ENCODE measurements at regions not wholly inside any gene's neighbourhood (a gene's known extent, or its start where the extent isn't known, plus 50 kb on each side); places are given as distances from the start of the nearest gene placed in this dataset.

DNA sequence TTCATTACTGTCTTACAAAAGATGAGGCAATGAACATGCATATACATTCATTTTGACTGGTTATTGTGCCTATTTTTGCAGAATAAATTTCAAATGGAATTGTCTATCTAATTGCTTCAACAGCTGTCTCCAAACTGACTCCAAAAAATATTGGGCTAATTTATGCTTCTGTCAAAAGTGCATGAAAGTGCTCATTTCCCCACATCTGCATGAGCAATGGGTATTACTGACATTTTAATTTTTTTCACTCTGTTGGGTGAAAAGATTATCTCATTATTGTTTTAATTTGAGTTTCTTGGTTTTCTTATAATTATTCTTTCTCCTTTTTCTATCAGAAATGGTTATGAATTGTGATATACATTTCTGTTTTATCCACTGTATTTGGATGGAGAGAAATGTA, 404.2 kb downstream of the QKI start:
- H3K36me3 Mint-ChIP-seq (ENCODE audit: low read depth): no peaks in the 10 kb centered on the region
- H3K27me3 Mint-ChIP-seq: peaks cover 54% of the 10 kb centered on the region
- intact Hi-C loops (cut with micrococcal nuclease): no loop called here
- H3K9me3 Mint-ChIP-seq: no peaks in the 10 kb centered on the region
- no peak overlapping the region for H3K27ac Mint-ChIP-seq
- H3K4me3 Mint-ChIP-seq: no peak overlapping the region
- H3K4me1 Mint-ChIP-seq (ENCODE audit: low read depth): peaks cover 6% of the 10 kb centered on the region

DNA sequence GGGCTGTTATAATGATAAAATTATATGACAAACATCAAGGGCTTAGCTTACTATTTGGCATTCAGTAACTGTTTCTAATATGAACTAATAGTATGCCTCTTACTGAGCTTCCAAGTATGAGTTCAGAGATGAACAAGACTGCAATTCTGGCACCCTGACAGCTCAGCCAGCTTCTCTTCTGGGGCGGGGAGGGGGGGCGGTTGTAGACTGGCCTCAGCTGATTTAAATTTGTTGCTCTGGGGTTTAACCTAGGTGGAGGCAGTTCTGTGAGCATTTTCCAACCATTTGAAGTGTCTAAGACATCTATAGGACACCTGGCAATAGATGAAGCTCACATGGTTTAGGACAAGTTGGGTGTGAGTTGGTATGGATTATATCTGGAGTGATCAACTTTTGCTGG, 401.9 kb downstream of the QKI start:
- Mint-ChIP-seq H3K4me3 (no peak overlapping the region), H3K27me3 (peaks cover 53% of the 10 kb centered on the region), H3K9me3 (no peaks in the 10 kb centered on the region), H3K4me1 (ENCODE audit: low read depth) (peaks cover 8% of the 10 kb centered on the region), H3K36me3 (ENCODE audit: low read depth) (no peaks in the 10 kb centered on the region), H3K27ac (no peak overlapping the region)
- intact Hi-C loops (cut with micrococcal nuclease): no loop called here

DNA sequence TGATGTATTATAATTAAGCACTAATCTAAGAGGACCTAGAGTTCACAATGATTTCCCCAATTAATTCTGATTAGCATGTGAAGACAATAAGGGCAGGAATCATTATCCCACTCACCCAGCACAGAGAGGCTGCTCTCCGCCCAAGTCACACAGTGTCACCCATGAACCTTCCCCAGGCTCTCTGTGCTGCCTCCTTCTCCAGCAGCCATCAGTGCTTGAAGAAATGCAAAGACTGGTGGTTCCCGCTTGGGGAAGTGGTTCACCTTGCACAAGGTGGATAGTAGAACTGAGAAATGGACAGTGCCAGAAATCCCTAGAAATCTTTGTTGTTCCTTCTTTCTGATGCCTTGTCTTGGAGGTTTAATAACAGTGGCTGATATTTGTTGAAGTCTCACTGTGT, 401.3 kb downstream of the QKI start:
- Mint-ChIP-seq H3K9me3 (no peaks in the 10 kb centered on the region), H3K36me3 (ENCODE audit: low read depth) (no peaks in the 10 kb centered on the region), H3K4me1 (ENCODE audit: low read depth) (peaks cover 8% of the 10 kb centered on the region), H3K27me3 (peaks cover 51% of the 10 kb centered on the region), H3K4me3 (no peak overlapping the region), H3K27ac (no peak overlapping the region)
- intact Hi-C loops (cut with micrococcal nuclease): no loop called here

DNA sequence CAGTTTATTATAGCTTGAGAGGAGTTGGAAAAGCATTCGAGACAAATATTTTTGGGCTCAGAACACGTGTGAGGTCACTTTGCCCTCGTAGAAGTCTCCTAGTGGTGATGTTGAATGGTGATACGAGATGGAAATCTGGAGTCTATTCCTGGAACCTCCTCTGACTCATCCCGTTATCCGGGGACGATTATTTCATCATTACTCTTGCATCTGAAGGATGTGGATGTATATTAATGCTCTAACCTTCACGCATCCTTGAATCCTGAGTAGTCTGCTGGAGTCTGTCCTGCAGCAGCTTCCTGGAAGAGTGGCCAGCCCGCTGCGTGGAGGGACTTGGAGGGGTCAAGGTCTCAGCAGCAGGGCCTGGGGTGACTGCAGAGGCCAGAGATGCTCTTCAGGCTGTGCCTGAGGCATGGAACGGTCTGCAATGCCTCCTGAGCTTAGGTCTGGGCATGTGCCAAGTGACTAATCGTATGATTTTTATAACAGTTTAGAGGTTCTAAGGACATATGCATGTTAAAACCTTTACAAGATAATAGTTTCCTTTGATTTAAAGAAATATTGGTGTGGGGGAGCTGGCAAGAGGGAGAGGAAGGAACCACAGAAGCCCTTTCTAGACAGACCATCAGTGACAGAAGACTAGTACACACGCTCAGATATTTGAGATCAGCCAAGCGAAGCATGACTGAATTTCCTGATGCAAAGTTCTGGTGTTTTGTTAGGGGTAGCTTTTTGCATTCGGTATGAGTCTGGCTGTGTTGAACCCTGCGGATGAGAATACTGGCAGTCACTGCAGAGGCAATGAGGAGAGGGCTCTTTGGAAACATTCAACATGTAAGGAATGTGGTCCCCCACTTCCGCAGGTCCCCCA, 400.2 kb downstream of the QKI start:
- intact Hi-C loops (cut with micrococcal nuclease): no loop called here
- Mint-ChIP-seq H3K4me3 (no peak overlapping the region), H3K36me3 (ENCODE audit: low read depth) (no peaks in the 10 kb centered on the region), H3K27me3 (peaks cover 43% of the 10 kb centered on the region), H3K9me3 (no peaks in the 10 kb centered on the region), H3K4me1 (ENCODE audit: low read depth) (peaks cover 8% of the 10 kb centered on the region), H3K27ac (no peak overlapping the region)

DNA sequence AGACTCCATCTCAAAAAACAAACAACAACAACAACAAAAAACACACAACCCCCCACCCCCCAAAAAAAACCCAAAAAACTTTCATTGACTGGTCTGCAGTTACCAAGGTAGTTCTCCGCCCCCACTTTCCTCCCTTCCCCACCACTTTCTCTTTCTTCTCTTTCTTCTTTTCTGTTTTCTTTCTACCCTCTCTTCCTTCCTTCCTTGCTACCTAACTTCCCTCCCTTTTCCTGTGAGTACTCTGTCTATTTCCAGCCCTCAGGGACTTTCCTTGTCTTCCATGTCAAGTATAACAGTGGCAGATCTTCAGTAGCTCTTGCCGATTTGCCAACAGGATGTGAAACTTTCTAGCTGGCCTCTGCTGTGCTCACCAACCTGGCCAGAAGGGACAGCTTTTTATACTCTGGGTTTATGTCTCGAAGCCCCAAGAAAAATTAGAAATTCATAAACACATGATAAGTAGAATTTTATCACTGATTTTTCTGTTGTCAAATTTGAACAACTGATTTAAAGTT, 399.5 kb downstream of the QKI start:
- Mint-ChIP-seq H3K4me3 (no peak overlapping the region), H3K27ac (no peak overlapping the region), H3K4me1 (ENCODE audit: low read depth) (peaks cover 8% of the 10 kb centered on the region), H3K27me3 (peaks cover 44% of the 10 kb centered on the region), H3K9me3 (no peaks in the 10 kb centered on the region), H3K36me3 (ENCODE audit: low read depth) (no peaks in the 10 kb centered on the region)
- intact Hi-C loops (cut with micrococcal nuclease): no loop called here

DNA sequence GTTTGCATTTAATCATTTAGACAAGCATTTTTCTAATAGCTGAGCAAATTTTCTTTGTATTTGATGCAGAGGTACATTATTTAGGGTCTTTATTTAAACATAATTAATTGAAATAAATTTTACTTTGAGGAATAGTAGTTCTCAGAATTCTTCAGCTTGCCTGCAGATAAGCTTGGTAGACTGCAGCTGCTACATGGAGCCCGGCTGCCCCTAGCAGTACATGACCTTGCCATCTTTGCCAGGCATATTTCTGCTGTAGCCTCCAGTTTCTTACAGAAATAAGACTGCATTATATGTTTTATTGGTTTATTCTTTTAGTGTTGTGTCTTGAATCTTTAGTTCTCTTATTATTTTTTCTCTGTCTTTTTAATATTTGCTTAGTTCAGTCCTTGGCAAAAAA, 396.8 kb downstream of the QKI start:
- Mint-ChIP-seq H3K9me3 (no peaks in the 10 kb centered on the region), H3K36me3 (ENCODE audit: low read depth) (no peaks in the 10 kb centered on the region), H3K4me1 (ENCODE audit: low read depth) (peaks cover 8% of the 10 kb centered on the region), H3K4me3 (no peak overlapping the region), H3K27ac (no peak overlapping the region), H3K27me3 (peaks cover 41% of the 10 kb centered on the region)
- intact Hi-C loops (cut with micrococcal nuclease): no loop called here

DNA sequence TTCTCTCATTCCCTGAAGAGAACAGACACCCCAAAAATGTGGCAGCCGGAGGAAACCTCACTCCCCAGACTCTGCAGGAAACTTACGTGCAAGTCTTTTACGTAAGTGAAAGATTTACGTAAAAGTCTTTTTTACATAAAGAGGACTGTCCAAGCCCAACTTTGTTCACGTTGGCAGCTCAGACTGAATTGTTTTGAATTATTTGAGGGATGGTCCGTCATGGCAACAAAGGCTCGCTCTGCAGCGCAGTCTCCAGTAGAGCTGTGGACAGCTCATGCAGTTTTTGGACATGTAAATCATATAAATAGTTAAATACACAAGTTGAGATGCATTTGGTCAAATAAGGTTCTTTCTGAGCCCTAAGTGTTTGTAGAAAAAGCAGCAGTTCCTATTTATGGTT, 394.8 kb downstream of the QKI start:
- peaks cover 8% of the 10 kb centered on the region for H3K4me1 Mint-ChIP-seq (ENCODE audit: low read depth)
- no peak overlapping the region for H3K27ac Mint-ChIP-seq
- H3K27me3 Mint-ChIP-seq: peaks cover 30% of the 10 kb centered on the region
- intact Hi-C loops (cut with micrococcal nuclease): no loop called here
- H3K4me3 Mint-ChIP-seq: no peak overlapping the region
- H3K36me3 Mint-ChIP-seq (ENCODE audit: low read depth): no peaks in the 10 kb centered on the region
- no peaks in the 10 kb centered on the region for H3K9me3 Mint-ChIP-seq

DNA sequence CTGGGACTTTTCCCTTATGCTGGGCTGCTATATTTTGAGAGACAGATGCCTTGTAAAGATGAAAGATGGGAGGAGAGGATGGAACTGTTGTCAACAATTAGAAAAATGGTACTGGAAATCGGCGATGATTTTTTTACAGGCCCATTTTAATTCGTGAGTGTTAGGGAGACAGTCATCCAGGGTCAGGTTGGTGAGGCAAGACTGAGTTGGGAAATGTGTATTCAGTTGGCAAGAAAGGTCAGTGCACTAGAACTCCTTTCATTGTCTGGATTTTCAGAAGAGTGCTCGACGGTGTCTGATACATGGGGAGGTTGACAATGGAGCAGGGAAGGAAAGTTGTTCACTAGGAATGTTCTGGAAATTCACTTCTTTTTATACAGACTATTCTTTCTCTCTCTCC, 394.4 kb downstream of the QKI start:
- H3K36me3 Mint-ChIP-seq (ENCODE audit: low read depth): no peaks in the 10 kb centered on the region
- H3K4me1 Mint-ChIP-seq (ENCODE audit: low read depth): peaks cover 3% of the 10 kb centered on the region
- no peak overlapping the region for H3K4me3 Mint-ChIP-seq
- no peaks in the 10 kb centered on the region for H3K9me3 Mint-ChIP-seq
- peaks cover 28% of the 10 kb centered on the region for H3K27me3 Mint-ChIP-seq
- intact Hi-C loops (cut with micrococcal nuclease): no loop called here
- no peak overlapping the region for H3K27ac Mint-ChIP-seq

DNA sequence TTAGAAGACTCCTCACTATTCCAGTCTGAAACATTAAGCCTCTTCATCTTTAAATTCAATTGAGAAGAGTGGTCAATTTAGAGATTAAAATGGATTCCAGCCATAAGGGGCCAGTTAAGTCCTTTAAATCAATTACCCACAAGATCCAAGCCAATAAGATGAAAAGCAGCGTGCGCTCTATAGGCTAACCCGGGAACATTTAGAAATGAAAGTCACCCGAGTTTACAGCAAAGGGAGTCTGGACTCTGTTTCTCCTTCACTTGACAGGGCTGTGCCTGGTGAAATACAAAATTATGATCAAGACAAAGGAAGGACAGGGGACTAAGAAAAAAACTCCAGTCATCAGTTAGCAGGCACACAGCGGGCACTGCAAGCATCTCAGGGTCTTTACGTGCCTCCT, 393.7 kb downstream of the QKI start:
- Mint-ChIP-seq H3K27ac (no peak overlapping the region), H3K4me1 (ENCODE audit: low read depth) (no peaks in the 10 kb centered on the region), H3K4me3 (no peak overlapping the region), H3K9me3 (no peaks in the 10 kb centered on the region), H3K27me3 (peaks cover 32% of the 10 kb centered on the region), H3K36me3 (ENCODE audit: low read depth) (no peaks in the 10 kb centered on the region)
- intact Hi-C loops (cut with micrococcal nuclease): no loop called here

DNA sequence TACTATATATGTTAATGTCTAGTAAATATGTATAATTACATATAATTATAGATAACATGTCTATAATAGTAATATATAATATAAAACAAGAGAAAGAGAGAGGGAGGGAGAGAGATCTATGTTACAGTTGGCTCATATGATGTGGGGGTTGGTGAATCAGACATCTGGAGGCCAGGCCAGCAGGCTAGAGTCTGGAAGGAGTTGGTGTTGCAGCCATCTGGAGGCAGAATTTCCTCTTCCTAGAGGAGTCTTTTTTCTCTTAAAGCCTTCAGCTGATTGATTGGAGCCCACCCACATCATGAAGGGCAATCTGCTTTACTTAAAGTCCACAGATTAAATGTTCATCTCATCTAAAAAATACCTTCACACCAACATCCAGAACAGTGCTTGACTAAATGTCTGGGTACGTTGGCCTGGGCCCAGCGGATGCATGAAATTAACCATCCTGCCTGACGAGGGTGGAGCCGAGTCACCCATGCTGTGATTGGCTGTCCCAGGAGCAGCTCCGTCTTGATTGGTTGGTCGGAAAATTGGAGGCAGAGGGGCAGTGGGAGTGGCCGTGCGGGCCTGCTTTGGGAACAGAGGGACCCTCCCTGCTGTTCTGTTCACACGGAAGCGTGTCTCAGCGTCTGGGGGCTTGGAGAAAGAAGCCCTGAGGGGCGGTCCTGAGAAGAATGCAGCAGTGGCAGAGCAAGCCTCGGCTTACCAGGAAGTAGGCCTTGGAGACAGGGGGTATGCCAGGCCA, 392.4 kb downstream of the QKI start:
- H3K4me3 Mint-ChIP-seq: no peak overlapping the region
- no peaks in the 10 kb centered on the region for H3K4me1 Mint-ChIP-seq (ENCODE audit: low read depth)
- H3K9me3 Mint-ChIP-seq: no peaks in the 10 kb centered on the region
- intact Hi-C loops (cut with micrococcal nuclease): no loop called here
- H3K27ac Mint-ChIP-seq: no peak overlapping the region
- H3K27me3 Mint-ChIP-seq: peaks cover 31% of the 10 kb centered on the region
- H3K36me3 Mint-ChIP-seq (ENCODE audit: low read depth): no peaks in the 10 kb centered on the region

DNA sequence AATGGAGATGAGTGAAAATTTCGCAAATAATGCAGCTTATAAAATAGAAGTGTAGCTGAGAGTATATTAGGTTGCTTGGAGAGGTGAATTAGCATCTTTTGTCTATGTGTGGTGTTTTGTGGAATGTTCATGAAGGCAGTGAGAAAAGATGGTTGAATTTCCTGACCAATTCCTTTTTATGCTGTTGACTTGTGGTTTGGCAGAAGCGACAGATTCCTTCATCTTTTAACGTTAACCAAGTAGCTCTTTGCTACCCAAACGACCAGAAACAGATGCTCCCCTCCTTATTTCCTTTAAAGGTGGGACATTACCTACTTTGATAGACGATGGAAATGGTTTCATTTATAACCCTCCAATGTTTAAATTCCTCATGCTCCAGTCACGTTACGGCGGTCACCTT, 390.5 kb downstream of the QKI start:
- no peak overlapping the region for H3K4me3 Mint-ChIP-seq
- intact Hi-C loops (cut with micrococcal nuclease): no loop called here
- H3K27me3 Mint-ChIP-seq: peaks cover 36% of the 10 kb centered on the region
- H3K9me3 Mint-ChIP-seq: peaks cover 10% of the 10 kb centered on the region
- no peaks in the 10 kb centered on the region for H3K36me3 Mint-ChIP-seq (ENCODE audit: low read depth)
- no peaks in the 10 kb centered on the region for H3K4me1 Mint-ChIP-seq (ENCODE audit: low read depth)
- H3K27ac Mint-ChIP-seq: no peak overlapping the region

DNA sequence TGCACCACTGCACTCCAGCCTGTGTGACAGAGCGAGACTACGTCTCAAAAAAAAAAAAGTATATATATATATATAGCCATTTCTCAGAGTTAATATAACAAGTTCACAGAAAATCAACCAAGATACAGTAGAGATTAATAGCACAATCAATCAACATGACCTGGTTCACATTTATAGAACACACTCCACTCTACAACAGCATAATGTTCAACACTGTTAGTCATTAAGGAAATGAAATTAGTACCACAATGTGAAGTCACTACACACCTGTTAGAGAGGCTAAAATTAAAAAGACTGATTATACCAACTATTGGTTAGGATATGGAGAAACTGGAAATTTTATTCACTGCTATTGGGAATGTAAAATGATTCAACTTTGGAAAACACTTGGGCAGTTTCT, 387.7 kb downstream of the QKI start:
- Mint-ChIP-seq H3K27ac (no peak overlapping the region), H3K9me3 (peaks cover 20% of the 10 kb centered on the region), H3K27me3 (peaks cover 42% of the 10 kb centered on the region), H3K36me3 (ENCODE audit: low read depth) (no peaks in the 10 kb centered on the region), H3K4me1 (ENCODE audit: low read depth) (no peaks in the 10 kb centered on the region), H3K4me3 (no peak overlapping the region)
- intact Hi-C loops (cut with micrococcal nuclease): no loop called here

DNA sequence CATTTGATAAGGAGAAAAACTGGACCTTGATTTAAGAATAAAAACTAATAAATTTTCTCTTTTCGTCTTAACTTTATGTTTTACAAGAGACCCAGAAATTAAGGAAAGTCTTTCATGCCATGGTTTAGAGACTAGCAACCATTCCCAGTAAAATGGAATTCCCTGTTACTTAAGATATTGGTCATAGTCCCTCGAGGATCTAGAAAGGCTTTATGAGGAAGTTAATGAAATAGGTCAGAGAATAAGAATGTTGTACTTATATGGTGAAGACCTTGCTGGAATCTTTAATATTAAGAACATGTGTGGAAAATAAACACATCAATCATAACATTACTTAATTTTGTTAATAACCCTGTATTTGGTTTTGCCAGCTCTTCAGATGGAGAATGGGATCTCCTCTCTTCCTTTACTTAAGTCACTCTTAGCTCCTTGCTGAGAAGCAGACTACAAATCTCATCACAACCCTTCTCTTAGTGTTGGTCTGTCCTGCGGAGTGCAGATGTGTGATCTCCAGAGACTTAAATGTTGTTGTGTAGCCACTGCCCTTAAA, 382.9 kb downstream of the QKI start:
- Mint-ChIP-seq H3K4me1 (ENCODE audit: low read depth) (no peaks in the 10 kb centered on the region), H3K4me3 (no peak overlapping the region), H3K36me3 (ENCODE audit: low read depth) (no peaks in the 10 kb centered on the region), H3K27me3 (peaks cover 47% of the 10 kb centered on the region), H3K9me3 (peaks cover 20% of the 10 kb centered on the region), H3K27ac (no peak overlapping the region)
- intact Hi-C loops (cut with micrococcal nuclease): no loop called here
